NCI-H524 treated with DMSO at 0.1 percent for 48 hours (cell line): ENCODE measurements at regions not wholly inside any gene's neighbourhood (a gene's known extent, or its start where the extent isn't known, plus 50 kb on each side); places are given as distances from the start of the nearest gene placed in this dataset.
"Not testable (repeated sequence)": the region's sequence is repeated elsewhere in the genome, so short reads cannot be mapped to it uniquely, and the experiment has no call there.

Experiments
- DNase-seq: peaks from one replicate; lab custom pipeline; 2025; lab: John Stamatoyannopoulos, UW

- no peak for DNase-seq
These were observed 123.9 kb upstream of the SLC13A1 start for GRCh38 chr7:123323689-123324088.

GRCh38 chr7:123321578-123321977 is 121.8 kb upstream of the SLC13A1 start:
- DNase-seq: not testable (repeated sequence)

- DNase-seq: no peak
These were observed 120.1 kb upstream of the SLC13A1 start for GRCh38 chr7:123319911-123320310.

GRCh38 chr7:123314886-123315285 is 115.1 kb upstream of the SLC13A1 start:
- no peak for DNase-seq

GRCh38 chr7:123308254-123308951 is 108.6 kb upstream of the SLC13A1 start:
- no peak for DNase-seq

GRCh38 chr7:123305840-123306375 is 106.1 kb upstream of the SLC13A1 start:
- no peak for DNase-seq

- DNase-seq: no peak
These were observed 104.2 kb upstream of the SLC13A1 start for GRCh38 chr7:123303926-123304325.

- no peak for DNase-seq
These were observed 97.2 kb upstream of the SLC13A1 start for GRCh38 chr7:123296965-123297364.

- DNase-seq: no peak
These were observed 93.9 kb upstream of the SLC13A1 start for GRCh38 chr7:123293710-123294109.

GRCh38 chr7:123292227-123292626 is 92.5 kb upstream of the SLC13A1 start:
- no peak for DNase-seq

- no peak for DNase-seq
These were observed 89.4 kb upstream of the SLC13A1 start for GRCh38 chr7:123289200-123289599.

- DNase-seq: no peak
These were observed 85.4 kb upstream of the SLC13A1 start for GRCh38 chr7:123285076-123285700.

GRCh38 chr7:123283373-123283772 is 83.6 kb upstream of the SLC13A1 start:
- DNase-seq: no peak

GRCh38 chr7:123282181-123282580 is 82.4 kb upstream of the SLC13A1 start:
- DNase-seq: no peak

GRCh38 chr7:123279949-123280348 is 80.2 kb upstream of the SLC13A1 start:
- no peak for DNase-seq

- DNase-seq: no peak
These were observed 75.4 kb upstream of the SLC13A1 start for GRCh38 chr7:123275036-123275753.

GRCh38 chr7:123273185-123273584 is 73.4 kb upstream of the SLC13A1 start:
- DNase-seq: no peak

GRCh38 chr7:123271856-123272255 is 72.1 kb upstream of the SLC13A1 start:
- DNase-seq: no peak

- no peak for DNase-seq
These were observed 71.5 kb upstream of the SLC13A1 start for GRCh38 chr7:123271231-123271630.

GRCh38 chr7:123270570-123270969 is 70.8 kb upstream of the SLC13A1 start:
- DNase-seq: no peak

GRCh38 chr7:123265853-123266252 is 66.1 kb upstream of the SLC13A1 start:
- DNase-seq: no peak

- DNase-seq: not testable (repeated sequence)
These were observed 65.1 kb upstream of the SLC13A1 start for GRCh38 chr7:123264820-123265219.

- no peak for DNase-seq
These were observed 60.7 kb upstream of the SLC13A1 start for GRCh38 chr7:123260428-123260960.
